ENCODE measurements at regions not wholly inside any gene's neighbourhood (a gene's known extent, or its start where the extent isn't known, plus 50 kb on each side); places are given as distances from the start of the nearest gene placed in this dataset.
A peak's percentile ranks its signal among the peaks of the same experiment; 100 is the strongest.

DNA sequence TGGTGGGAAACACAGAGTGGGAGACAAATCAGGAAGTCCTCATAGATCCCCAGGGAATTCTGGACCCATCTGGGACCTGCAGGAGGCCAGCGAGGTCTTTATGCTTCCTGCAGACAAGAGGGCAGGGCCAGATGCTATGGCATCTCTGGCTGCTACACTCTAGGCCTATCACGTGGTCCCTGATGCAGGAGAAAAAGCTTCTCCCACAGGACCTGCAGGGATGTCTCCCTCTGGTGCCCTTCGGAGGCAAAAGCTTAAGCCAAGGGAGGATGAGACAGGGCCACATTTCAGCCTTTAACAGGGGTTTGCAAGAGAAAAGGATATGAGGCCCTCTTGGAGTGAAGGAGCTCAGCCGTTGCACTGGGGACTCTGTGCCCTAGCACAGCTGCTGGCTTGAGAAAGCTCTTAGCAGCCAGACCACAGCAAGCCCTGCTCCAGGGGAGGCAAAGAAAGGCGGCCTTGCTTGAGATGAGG, 243.0 kb downstream of the C1orf94 start:
- no peaks in the 10 kb centered on the region for H3K36me3 ChIP-seq (replicated peaks)
- no peak overlapping the region for H3K4me3 ChIP-seq
- H3K4me1 ChIP-seq = no peaks in the 10 kb centered on the region
- DNase-seq (ENCODE audit: low spot score in 2 of 2) = no peak
- no peaks in the 10 kb centered on the region for H3K27me3 ChIP-seq (ENCODE audit: low read depth)
- H3K9me3 ChIP-seq = no peaks in the 10 kb centered on the region
- in situ Hi-C loops (cut with MboI; ENCODE audit: low sequenced_read_pairs) = no loop called here

GRCh38 chr1:34425046-34425445, 248.3 kb downstream of the C1orf94 start:
- Histone ChIP-seq H3K4me3 (no peak overlapping the region), H3K36me3 (replicated peaks) (no peaks in the 10 kb centered on the region), H3K9me3 (no peaks in the 10 kb centered on the region), H3K4me1 (no peaks in the 10 kb centered on the region), H3K27me3 (ENCODE audit: low read depth) (no peaks in the 10 kb centered on the region)
- in situ Hi-C loops (cut with MboI; ENCODE audit: low sequenced_read_pairs) = no loop called here
- no peak for DNase-seq (ENCODE audit: low spot score in 2 of 2)

- no peaks in the 10 kb centered on the region for H3K27me3 ChIP-seq (ENCODE audit: low read depth)
- no peaks in the 10 kb centered on the region for H3K4me1 ChIP-seq
- H3K4me3 ChIP-seq = no peak overlapping the region
- in situ Hi-C loops (cut with MboI; ENCODE audit: low sequenced_read_pairs) = no loop called here
- no peaks in the 10 kb centered on the region for H3K9me3 ChIP-seq
- DNase-seq (ENCODE audit: low spot score in 2 of 2) = no peak
- no peaks in the 10 kb centered on the region for H3K36me3 ChIP-seq (replicated peaks)
Measured at GRCh38 chr1:34425785-34426184, 249.1 kb downstream of the C1orf94 start.

- Histone ChIP-seq H3K36me3 (replicated peaks) (no peaks in the 10 kb centered on the region), H3K27me3 (ENCODE audit: low read depth) (no peaks in the 10 kb centered on the region), H3K4me1 (no peaks in the 10 kb centered on the region), H3K4me3 (no peak overlapping the region), H3K9me3 (no peaks in the 10 kb centered on the region)
- in situ Hi-C loops (cut with MboI; ENCODE audit: low sequenced_read_pairs) = no loop called here
- no peak for DNase-seq (ENCODE audit: low spot score in 2 of 2)
Measured at GRCh38 chr1:34426325-34426896, 249.7 kb downstream of the C1orf94 start.

DNA sequence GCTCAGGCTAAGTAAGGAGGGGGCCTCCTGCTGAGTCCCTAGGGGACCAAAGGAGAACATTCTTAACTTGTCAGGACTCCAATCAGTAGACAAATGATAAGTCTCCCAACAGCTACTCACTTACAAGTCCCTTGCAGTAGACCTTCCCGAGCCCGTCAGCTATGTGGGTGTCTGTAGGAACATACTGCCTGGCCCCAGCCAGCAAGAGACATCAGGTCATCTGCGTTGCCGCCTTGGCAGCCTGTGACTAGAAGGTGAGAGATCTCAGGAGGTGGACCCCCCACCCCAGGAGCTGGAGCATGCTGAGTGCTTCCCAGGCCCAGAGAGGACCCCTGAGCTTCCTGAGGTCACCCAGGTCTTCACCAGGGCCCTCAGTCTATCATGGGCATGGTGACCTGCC, 250.5 kb downstream of the C1orf94 start:
- in situ Hi-C loops (cut with MboI; ENCODE audit: low sequenced_read_pairs) = no loop called here

GRCh38 chr1:34433099-34433498, 256.4 kb downstream of the C1orf94 start:
- Histone ChIP-seq H3K36me3 (replicated peaks) (no peaks in the 10 kb centered on the region), H3K4me3 (no peak overlapping the region), H3K9me3 (no peaks in the 10 kb centered on the region), H3K4me1 (no peaks in the 10 kb centered on the region), H3K27me3 (ENCODE audit: low read depth) (no peaks in the 10 kb centered on the region)
- in situ Hi-C loops (cut with MboI; ENCODE audit: low sequenced_read_pairs) = no loop called here
- DNase-seq (ENCODE audit: low spot score in 2 of 2) = no peak

More for the DNA sequence above, 250.5 kb downstream of the C1orf94 start:
- Histone ChIP-seq H3K4me1 (no peaks in the 10 kb centered on the region), H3K9me3 (no peaks in the 10 kb centered on the region), H3K27me3 (ENCODE audit: low read depth) (no peaks in the 10 kb centered on the region), H3K36me3 (replicated peaks) (no peaks in the 10 kb centered on the region), H3K4me3 (no peak overlapping the region)
- DNase-seq (ENCODE audit: low spot score in 2 of 2) = no peak

GRCh38 chr1:34436836-34437235, 260.1 kb downstream of the C1orf94 start:
- in situ Hi-C loops (cut with MboI; ENCODE audit: low sequenced_read_pairs) = no loop called here
- H3K36me3 ChIP-seq (replicated peaks) = no peaks in the 10 kb centered on the region
- H3K9me3 ChIP-seq = no peaks in the 10 kb centered on the region
- no peak overlapping the region for H3K4me3 ChIP-seq
- H3K27me3 ChIP-seq (ENCODE audit: low read depth) = no peaks in the 10 kb centered on the region
- DNase-seq (ENCODE audit: low spot score in 2 of 2) = no peak
- no peaks in the 10 kb centered on the region for H3K4me1 ChIP-seq

DNA sequence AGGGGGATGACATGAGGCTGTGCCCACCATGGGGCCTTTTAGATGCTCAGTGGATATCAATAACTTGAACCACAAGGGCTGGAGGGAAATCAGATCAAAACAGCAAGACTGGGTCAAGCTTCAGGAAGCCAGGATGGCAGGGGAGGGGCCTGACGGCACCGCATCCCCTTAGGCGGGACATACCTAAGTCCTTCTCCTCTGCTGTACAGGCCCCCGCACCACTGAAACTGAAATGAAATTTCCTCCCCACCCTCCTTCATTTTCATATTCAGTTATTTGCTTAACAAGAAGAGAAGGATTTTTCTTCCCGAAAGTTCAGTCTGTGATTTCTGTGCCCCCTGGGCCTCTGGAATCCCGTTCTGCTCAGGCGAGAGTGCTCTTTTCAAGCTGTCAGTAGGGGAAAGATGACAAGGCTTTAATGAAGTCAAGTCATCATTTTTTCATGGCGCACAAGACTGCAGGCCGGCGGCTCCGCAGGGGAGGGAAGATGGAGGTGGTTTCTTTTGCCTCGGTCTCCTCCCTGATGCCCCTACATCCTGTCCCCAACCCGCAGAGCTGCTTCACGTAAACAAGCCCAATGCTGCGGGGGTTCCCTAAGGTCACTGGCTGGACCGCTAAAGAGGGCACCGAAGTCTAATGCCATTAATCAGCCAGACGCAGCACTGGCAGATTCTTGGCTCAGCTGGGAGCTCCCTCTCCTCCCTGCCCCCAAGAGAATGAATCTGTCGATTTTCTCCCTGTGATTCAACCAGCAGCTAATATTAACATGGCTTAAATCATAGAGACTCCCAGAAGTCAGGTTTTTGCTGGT, 264.8 kb downstream of the C1orf94 start:
- no peak for DNase-seq (ENCODE audit: low spot score in 2 of 2)
- in situ Hi-C loops (cut with MboI; ENCODE audit: low sequenced_read_pairs) = no loop called here
- H3K4me3 ChIP-seq = no peak overlapping the region
- no peaks in the 10 kb centered on the region for H3K9me3 ChIP-seq
- H3K4me1 ChIP-seq = no peaks in the 10 kb centered on the region
- H3K27me3 ChIP-seq (ENCODE audit: low read depth) = no peaks in the 10 kb centered on the region
- no peaks in the 10 kb centered on the region for H3K36me3 ChIP-seq (replicated peaks)

DNA sequence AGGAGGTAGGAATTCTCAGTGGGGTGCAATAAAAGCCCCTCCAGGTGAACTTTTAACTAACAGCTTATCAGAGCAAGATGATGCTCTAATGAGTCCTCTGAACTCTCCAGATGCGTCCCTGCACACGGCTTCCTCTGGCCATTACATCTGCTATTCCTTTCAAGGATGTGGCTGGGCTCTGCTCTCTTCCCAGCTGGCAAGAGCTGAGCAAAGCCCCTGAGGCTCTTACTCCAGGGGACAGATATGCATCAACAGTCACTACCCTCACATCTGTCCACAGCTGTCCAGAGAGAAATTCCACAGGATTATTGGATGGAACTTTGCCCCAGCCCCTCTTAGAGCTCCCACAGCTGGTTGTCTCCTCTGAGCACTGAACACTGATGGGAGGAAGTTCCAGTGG, 267.8 kb downstream of the C1orf94 start:
- Histone ChIP-seq H3K4me1 (no peaks in the 10 kb centered on the region), H3K27me3 (ENCODE audit: low read depth) (no peaks in the 10 kb centered on the region), H3K36me3 (replicated peaks) (no peaks in the 10 kb centered on the region), H3K9me3 (no peaks in the 10 kb centered on the region), H3K4me3 (no peak overlapping the region)
- no peak for DNase-seq (ENCODE audit: low spot score in 2 of 2)
- in situ Hi-C loops (cut with MboI; ENCODE audit: low sequenced_read_pairs) = no loop called here

- Histone ChIP-seq H3K4me3 (no peak overlapping the region), H3K9me3 (no peaks in the 10 kb centered on the region), H3K4me1 (no peaks in the 10 kb centered on the region), H3K27me3 (ENCODE audit: low read depth) (no peaks in the 10 kb centered on the region), H3K36me3 (replicated peaks) (no peaks in the 10 kb centered on the region)
- in situ Hi-C loops (cut with MboI; ENCODE audit: low sequenced_read_pairs) = no loop called here
- DNase-seq (ENCODE audit: low spot score in 2 of 2) = no peak
Measured at GRCh38 chr1:34450325-34450724, 273.6 kb downstream of the C1orf94 start.

DNA sequence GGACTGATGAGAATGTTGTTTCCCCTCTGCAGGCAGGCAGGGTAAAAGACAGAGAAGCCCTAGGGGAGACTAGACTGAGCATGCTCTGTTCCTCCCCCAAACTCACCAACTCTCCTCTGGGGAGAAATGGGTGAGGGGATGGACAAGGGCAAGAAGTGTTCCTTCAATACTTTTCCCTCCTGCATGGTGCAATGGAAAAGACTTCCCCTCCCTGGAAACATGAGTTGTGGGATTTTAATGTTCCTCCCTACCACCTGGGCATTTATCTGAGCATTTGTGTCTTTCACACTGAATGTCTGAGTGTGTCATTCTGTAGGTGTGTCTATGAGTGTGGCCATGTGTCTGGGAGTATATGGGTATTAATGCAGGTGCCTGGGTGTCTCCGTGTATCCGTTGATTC, 275.7 kb downstream of the C1orf94 start:
- in situ Hi-C loops (cut with MboI; ENCODE audit: low sequenced_read_pairs) = no loop called here
- H3K9me3 ChIP-seq = no peaks in the 10 kb centered on the region
- no peaks in the 10 kb centered on the region for H3K4me1 ChIP-seq
- H3K36me3 ChIP-seq (replicated peaks) = no peaks in the 10 kb centered on the region
- no peak overlapping the region for H3K4me3 ChIP-seq
- no peak for DNase-seq (ENCODE audit: low spot score in 2 of 2)
- H3K27me3 ChIP-seq (ENCODE audit: low read depth) = no peaks in the 10 kb centered on the region

GRCh38 chr1:34455121-34455520, 278.4 kb downstream of the C1orf94 start:
- no peaks in the 10 kb centered on the region for H3K9me3 ChIP-seq
- no peaks in the 10 kb centered on the region for H3K27me3 ChIP-seq (ENCODE audit: low read depth)
- no peaks in the 10 kb centered on the region for H3K4me1 ChIP-seq
- in situ Hi-C loops (cut with MboI; ENCODE audit: low sequenced_read_pairs) = no loop called here
- no peaks in the 10 kb centered on the region for H3K36me3 ChIP-seq (replicated peaks)
- no peak overlapping the region for H3K4me3 ChIP-seq
- DNase-seq (ENCODE audit: low spot score in 2 of 2) = no peak

DNA sequence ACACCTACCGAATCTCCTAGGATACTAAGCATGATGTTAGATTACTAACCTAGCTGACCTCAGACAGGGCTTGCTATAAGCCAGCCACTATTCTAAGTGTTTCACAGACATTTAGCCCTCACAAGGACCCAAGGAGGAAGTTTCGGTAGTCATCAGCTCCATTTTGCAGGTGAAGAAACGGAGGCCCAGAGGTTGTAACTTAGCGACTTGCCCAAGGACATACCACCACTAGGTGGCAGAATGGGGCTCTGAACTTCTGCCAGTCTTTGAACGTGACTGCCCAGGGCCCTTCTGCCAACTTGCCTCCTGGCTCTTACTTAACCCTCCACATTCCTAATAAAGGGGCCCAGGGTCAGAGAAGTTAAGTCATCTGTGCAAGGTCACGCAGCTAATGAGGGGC, 283.5 kb downstream of the C1orf94 start:
- DNase-seq (ENCODE audit: low spot score in 2 of 2) = peak in 1 of 2 experiments; percentile 55
- no peaks in the 10 kb centered on the region for H3K9me3 ChIP-seq
- H3K4me3 ChIP-seq = no peak overlapping the region
- H3K27me3 ChIP-seq (ENCODE audit: low read depth) = no peaks in the 10 kb centered on the region
- in situ Hi-C loops (cut with MboI; ENCODE audit: low sequenced_read_pairs) = no loop called here
- H3K36me3 ChIP-seq (replicated peaks) = no peaks in the 10 kb centered on the region
- no peaks in the 10 kb centered on the region for H3K4me1 ChIP-seq

GRCh38 chr1:34470401-34470800, 284.4 kb upstream of the GJB5 start:
- in situ Hi-C loops (cut with MboI; ENCODE audit: low sequenced_read_pairs) = no loop called here
- H3K9me3 ChIP-seq = no peaks in the 10 kb centered on the region
- no peak overlapping the region for H3K4me3 ChIP-seq
- no peaks in the 10 kb centered on the region for H3K36me3 ChIP-seq (replicated peaks)
- no peaks in the 10 kb centered on the region for H3K27me3 ChIP-seq (ENCODE audit: low read depth)
- no peaks in the 10 kb centered on the region for H3K4me1 ChIP-seq
- no peak for DNase-seq (ENCODE audit: low spot score in 2 of 2)

All from HAP-1 (cell line).